GM19239 (cell line): ENCODE measurements at regions not wholly inside any gene's neighbourhood (a gene's known extent, or its start where the extent isn't known, plus 50 kb on each side); places are given as distances from the start of the nearest gene placed in this dataset.
"Not testable (repeated sequence)": the region's sequence is repeated elsewhere in the genome, so short reads cannot be mapped to it uniquely, and the experiment has no call there.

Source experiments
- DNase-seq: peaks from one replicate; pipeline ENCODE4 v3.0.0; 2011; ENCODE audit warnings: low spot score; ENCODE audit not compliant: insufficient read length
- FAIRE-seq: peaks from 2 replicates; lab custom pipeline; 2011; peaks lifted over from hg19 to GRCh38; lab: Jason Lieb, UNC

DNA sequence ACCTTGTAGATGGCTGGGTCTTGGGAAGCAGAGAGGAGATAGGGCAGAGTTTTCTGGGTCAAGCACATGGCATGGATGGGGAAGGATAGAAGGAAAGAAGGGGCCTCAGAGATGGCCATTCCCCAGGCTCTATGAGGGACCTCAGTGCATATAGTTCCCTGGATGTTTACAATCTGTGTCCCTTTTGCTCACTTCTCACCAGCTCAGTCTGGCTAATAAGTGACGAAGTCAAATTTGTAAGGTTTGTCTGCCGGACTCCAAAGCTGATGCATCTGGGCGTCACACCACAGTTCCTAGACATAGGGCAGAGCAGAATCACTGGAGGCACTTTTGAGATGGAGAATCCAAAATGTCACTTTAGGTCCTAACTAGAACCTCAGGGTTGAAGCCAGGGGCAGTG, 416.4 kb upstream of the PROX1 start:
- FAIRE-seq (no peak), DNase-seq (no peak)

DNA sequence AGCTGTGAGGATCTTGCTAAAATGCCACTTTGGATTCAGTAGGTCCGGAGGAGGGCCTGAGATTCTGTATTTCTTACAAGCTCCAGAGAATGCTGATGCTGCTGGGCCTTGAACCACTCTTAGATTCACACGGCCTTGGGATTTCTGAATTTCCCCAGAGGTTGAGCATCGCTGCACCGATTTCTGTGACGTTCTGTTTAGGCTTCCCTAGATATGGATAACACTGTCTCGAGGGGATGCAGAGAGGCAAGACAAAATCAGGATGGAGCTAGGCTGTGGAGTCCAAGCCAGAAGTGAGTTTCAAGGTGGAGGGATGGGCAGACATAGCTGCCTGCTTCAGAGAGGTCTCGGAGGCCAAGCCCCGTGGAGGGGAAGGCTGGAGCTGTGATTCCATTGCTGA, 415.9 kb upstream of the PROX1 start:
- DNase-seq (no peak), FAIRE-seq (no peak)

DNA sequence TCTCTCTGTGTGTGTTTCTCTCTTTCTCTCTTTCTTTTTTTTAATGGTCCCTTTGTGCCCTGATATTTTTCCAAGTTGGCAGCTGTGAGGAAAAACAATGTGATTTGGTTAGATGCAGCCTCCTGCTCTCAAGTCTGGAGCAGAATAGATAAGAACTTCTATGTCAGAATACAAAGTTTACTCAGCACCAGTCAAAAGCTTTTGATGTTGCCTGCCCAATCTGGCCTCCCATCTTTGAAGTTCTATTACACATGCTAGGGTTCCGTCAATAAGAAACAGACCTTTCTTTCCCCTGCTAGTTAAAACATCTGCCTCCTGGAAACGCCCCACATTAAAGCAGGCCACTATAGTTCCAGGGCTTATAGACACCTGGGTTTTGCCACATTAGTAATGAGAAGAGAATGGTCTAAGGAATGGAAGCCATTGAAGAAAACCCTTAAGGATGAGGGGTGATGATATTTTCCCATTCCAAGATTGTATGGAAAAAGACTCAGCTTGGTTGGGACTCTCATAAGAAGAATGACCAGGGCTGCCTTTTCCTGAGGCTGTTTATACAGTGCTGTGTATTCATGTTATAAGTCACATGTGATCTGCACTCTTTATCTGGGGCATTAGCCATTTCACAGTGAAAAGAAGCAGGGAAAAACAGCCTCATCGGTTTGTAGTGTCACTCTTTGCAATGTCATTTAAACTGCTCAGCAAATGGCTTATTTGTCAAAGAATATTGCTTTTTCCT, 414.7 kb upstream of the PROX1 start:
- FAIRE-seq, result no peak

DNA sequence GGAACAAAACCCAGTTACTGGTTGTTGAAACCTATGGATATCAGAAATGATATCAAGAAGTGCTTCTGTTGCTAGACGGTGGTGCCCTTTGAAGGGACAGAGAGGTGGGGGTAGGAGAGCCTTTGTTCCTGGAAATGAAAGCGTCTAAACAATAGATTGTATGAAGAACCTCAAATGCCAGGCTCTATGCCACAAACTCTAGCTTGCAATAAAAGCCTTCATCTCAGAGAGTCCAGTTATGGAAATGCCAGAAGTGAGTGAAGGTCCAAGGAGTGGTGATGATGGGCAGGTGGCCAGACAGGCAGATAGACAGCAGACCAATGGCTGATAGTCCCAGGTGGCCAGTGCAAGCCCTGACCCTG, 414.1 kb upstream of the PROX1 start:
- FAIRE-seq, result no peak
- DNase-seq, result no peak

More for the DNA sequence above, 414.7 kb upstream of the PROX1 start:
- no peak for DNase-seq

DNA sequence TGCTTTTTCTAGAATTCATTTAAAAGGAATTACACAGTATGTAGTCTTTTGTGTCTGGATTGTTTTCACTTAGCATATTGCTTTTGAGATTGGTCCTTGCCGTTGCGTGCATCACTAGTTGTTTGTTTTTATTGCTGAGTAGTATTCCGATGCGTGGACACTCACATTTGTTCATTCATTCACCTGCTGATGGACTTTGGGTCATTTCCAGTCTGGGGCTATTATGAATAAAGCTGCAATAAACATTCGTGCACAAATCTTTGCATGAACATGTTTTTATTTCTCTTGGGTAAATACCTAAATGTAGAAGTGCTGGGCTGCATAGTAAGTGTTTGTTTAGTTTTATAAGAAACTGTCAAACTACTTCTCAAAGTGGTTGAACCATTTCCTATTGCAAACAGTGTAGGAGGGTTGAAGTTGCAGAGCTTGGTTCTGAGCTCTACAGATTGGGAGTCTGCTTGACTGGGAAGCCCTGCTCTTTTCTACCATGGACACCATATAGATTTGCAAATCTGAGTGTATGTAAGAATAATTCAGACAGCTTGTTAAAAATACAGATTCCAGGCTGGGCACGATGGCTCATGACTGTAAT, 404.7 kb upstream of the PROX1 start:
- FAIRE-seq (no peak), DNase-seq (no peak)

DNA sequence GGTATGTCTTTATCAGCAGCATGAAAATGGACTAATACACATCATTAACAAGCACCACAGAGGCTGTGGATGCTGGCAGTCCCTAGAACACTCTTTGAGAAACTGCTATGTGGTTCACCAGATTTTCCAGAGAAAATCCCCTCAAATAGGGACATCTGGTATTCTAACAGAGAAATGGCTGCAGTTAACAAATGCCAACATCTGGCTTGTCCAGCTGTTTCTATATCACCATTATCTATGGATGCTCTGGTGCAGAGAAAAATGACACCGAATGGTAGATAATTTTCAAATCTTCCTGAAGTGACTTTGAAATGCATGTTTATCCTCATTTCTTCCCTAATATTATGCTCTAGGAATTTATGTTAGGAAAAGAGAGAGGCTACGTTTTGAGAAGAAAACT, 403.5 kb upstream of the PROX1 start:
- DNase-seq, result no peak
- FAIRE-seq, result no peak

DNA sequence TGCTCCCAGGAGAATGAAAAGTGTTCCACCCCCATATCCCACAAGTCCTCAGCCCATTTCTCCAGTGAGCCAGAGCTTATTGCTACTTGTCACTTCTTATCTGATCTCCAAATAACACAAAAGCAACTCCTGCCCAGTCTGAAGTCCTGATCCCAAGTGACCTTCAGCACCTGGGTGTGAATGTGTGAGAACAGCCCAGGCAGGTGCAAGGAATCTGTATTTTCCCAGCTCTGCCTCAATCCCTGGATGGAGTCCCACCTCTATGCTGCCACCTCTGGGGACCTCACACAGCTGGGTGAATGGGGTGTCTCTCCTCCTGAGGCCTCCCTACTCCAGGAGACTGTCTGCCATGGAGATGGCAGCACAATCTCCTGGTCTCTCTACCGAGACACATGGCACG, 402.4 kb upstream of the PROX1 start:
- FAIRE-seq (no peak), DNase-seq (no peak)

DNA sequence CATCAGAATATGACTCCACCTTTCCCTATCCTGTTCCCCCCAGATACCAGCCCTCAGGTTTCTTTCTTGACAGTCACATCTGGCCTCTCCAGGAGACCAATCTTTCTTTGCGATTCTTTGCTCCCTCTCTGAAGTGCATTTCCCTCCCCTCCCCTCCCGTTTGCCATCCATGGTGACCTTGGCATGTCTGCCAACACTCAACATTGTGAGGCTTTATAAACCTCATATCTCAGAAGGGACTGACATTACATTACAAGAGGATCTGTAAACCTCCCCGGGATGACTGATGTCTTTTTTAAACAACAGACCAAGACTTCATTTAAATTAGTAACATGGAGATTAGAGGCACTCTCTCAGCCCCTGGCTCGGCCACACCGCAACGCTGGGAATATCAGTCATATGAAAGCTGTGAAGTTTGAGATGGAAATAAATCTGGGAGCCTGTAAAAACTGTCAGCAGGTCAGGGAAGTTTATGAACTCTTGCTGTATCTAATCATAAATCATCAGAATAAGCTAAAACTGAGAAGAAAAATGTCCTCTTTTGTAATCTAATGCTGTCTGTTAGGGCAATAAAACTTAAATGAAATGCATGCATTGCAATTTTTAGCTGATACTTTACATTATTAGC, 401.7 kb upstream of the PROX1 start:
- no peak for DNase-seq
- FAIRE-seq, result no peak

DNA sequence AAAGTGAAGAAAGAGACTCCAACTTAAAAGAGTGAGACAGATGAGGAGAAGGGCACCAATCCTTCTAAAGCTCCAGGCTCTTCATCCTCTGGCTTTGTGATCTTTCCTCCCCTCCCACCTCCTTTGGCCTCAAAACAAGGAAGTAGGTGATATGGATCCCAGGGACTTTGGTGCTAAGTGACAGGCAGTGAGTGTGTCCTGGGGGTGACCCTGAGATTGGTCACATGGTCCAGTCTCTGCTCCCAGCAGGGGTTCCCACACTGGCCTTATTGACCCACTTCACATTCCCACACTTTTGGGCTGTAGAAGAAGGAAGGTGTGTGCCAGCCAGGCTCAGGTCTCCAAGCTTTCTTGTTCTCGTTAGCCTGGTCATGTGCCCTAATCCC, 401.2 kb upstream of the PROX1 start:
- DNase-seq (no peak), FAIRE-seq (no peak)

DNA sequence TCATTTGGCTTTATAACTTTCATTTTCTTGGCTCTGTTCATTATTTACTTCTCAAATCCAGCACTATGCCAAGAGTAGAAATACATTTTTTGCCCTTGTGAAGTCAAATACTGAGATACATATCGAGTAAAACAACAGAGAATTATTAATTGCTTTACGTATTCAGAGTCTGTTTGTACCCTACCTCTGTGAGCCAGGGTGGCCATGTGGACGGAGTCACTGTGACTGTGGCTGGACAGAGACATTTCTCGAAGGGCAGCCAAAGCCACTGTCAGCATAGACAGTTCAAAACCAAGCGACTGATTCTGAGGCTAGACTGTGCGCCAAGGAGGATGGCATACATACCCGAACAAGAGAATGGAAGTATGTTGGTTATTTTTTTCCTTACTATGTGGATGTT, 391.0 kb upstream of the PROX1 start:
- no peak for FAIRE-seq
- no peak for DNase-seq

DNA sequence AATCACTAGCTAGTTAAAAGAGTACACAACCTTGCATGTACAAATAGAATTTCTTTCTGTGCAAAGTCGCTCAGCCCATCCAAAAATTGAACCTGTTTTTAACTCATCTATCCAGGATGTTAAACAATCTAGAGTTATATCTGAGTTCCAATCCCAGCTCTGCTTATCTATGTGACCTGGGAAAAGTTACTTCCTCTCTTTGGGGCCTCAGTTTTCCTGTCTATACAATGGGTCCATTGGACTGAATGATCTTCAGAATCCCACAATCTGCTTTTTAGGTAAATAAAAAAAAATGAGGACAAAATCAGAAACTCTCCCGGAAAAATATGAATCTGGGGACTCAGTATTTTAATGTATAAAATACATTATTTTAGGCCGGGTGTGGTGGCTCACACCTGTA, 389.5 kb upstream of the PROX1 start:
- DNase-seq, result no peak
- no peak for FAIRE-seq

DNA sequence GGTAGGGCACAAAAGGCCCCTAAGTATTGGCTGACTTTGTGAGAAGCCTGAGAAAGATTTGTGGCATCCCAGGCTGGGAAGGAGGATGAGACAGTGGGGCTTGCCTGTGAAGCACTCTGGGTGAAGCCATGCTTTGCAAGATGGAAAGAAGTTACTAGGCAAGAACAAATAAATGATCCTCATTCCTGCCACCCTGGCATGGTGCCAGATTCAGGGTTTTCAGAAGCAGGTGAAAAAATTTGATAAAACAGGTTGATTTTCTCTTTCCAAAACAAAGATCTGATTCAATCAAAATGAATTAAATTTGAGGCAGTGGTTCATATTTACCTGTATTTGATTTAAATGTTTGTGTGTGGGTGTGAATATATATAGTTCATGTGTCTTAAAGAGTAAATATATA, 386.9 kb upstream of the PROX1 start:
- DNase-seq (no peak), FAIRE-seq (no peak)

DNA sequence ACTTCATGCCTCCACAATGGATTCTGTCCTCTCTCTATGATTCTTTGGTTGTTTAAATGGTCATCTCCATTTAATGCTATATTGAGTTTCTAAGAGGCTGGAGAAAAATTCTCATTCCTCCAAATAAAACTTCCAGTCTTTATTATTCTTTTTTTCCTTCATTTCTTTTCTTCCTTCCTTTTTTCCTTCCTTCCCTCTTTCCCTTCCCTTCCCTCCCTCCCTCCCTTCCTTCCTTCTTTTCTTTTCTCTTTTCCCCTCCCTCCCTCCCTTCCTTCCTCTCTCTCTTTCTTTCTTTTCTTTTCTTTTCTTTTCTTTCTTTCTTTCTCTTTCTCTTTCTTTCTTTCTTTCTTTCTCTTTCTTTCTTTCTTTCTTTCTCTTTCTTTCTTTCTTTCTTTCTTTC, 386.1 kb upstream of the PROX1 start:
- not testable (repeated sequence) for FAIRE-seq, DNase-seq

DNA sequence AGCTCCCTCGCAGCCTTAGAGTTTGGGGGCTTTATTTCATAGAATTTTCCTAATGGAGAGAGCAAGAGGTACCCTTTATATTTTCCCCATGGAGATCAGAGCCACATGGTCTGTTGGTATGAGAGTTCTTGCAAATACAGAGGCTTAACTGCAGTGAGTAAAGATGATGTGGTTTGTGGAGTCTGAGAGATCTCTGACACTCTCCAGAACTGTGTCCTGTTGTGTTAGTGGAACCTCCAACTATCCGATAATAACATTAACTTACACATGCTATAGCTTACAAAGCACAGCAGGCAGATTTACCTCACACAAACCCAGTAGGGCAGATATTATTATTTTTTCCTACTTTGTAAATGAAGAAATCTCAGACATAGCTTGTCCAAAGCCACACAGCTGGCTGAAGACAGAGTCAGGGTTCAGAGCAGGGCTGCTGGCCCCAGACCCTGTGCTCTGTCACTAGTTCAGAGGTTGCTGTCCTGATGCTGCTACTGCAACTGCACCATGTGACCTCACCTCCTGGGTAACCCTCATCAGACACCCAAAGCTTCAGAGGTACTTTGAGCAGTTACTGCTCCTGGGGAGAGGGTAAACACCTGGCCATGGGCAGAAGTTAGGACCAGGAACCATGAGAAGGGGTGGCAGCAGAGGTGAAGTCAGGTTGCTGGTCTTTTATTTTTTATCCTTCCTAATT, 384.8 kb upstream of the PROX1 start:
- DNase-seq (no peak), FAIRE-seq (no peak)

DNA sequence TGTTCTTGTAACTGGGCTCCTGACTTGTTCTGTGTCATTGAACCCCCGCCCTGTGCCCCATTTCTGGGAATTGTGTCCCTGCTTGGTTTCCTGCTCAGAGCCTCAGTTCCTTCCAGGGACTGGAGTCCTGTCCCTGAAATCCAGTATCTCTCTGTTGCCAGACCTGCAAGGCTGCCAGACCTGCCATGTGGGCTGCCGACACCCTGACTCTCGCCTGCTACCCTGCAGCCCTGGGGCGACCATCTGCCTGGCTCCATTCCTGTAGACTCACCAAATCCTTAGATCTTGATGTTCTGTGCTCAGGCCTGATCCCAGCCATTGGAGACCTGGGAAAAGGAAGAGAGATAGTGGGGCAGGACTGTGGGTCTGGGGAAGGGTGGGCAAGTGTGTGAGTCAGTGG, 383.3 kb upstream of the PROX1 start:
- no peak for FAIRE-seq
- DNase-seq, result no peak

DNA sequence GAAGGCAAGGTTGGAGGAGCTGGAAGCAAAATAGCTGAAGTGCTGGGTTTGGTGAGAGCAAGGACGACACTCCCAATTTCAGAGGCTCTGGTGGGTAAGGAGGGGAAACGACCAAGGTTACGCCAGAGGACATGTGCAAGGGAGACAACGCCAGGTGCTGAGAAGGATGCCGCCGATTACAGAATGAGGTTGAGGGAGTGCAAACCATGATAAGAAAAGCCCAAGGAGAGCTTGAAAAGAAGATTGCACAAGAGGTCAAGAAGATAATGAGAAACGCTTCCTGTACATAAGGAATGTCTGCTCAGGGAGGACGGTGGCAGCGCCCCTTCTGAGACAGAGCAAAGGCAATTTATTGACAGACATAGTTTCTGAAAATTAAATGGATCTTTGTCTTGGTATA, 382.0 kb upstream of the PROX1 start:
- DNase-seq (no peak), FAIRE-seq (no peak)

DNA sequence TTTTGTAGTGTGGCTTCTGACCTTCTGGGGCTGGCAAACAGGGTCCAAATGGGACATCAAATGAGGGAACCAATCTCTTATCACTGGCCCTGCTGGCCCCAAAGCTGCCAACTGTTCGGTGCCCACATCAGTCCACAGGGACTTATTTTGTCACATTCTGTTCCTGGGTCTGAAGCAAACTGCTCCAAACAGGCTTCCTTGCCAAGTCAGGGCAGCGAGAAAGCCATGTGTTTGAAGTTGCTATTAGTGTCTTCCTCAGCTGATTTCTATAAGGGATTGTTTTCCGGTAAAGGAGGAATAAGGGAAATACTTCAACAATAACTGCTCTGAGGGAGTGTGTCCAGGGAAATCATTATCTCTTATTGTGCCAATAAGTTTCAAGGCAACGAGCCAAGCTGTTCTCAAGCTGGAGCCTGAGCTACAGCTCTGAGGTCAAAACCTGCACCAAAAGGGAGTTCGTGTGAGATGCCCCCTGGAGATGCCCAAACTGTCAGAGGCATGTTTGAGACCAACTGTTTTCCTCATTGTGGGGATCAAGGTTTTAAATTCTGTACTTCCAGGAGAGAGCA, 381.4 kb upstream of the PROX1 start:
- DNase-seq (no peak), FAIRE-seq (no peak)

DNA sequence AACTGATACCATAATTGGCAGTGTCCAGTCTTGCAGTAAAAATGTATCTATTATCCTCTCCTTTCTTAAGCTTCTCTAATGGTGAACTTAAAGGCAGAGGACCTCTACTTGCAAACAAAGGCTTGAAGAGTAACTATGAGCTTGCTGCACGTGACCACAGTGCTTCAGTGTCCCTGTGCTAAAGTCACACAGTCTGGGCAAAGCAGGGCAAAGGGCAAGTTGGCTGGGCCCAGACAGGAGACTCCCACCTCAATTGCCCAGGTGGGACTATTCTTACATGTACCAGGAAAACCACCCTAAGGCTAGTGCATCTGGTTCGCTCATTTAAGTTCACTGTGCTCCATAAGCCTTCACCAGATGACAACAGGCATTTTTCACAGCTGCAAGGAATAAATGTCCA, 374.2 kb upstream of the PROX1 start:
- FAIRE-seq, result no peak
- DNase-seq, result no peak

DNA sequence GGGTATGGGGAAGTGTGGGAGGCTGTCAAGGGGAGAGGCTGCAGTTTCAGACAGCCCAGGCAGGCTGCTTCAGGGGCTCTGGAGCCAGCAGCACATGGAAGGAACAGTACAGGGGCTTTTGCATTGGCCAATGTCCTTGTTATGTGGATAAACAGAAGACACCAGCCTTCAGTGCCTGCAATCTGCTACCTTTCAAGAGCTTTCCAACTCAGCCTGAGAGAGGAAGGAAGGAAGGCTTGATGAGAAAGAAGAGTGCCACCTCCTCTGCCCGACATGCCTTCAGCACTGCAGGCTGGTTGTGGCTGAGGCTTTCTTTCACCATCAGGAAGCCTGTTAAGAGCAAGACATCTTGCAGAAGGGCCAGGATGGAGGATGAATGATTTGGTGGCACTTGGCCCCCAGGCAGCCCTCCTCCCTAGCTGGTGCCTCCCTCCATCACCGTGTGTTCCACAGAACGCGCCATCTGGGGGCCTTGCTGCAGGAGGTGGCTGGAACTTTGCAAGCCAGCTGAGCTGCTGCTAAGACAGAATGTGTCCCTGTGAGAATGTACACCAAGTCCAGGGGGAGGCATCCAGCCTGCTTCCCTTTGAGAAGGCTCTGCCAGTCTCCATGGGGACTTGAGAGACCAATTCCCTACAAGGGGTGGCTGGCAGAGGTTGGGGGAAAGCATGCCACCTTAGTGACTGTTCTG, 372.4 kb upstream of the PROX1 start:
- DNase-seq (no peak), FAIRE-seq (no peak)

DNA sequence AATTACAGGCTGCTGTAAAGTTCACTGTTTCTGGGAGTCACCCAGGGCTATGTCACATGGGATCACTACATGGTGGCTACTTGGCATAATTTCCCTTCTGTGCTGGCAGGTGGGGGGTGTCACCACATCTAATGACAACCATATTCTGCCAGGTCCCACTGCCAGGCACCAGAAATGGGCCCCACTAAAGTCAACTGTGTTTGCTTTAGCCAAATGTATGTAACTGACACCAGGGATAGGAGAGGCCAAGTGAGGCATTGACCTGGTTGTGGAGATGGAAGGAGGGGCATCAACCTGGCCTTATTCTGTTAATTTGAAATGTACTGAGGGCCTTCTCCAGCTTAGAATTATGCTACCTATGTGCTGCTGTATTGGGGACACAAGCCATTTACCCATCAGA, 370.6 kb upstream of the PROX1 start:
- no peak for DNase-seq
- FAIRE-seq, result no peak
